Nephron progenitor cell (in vitro differentiated cells): ENCODE measurements at regions not wholly inside any gene's neighbourhood (a gene's known extent, or its start where the extent isn't known, plus 50 kb on each side); places are given as distances from the start of the nearest gene placed in this dataset.

ENCODE experiments used
- DNase-seq: peaks from one replicate; pipeline ENCODE4 v3.0.0; 2021
- H3K27ac Mint-ChIP-seq: 2 replicates; pipeline ENCODE4 v1.8.0; 2021; ENCODE audit warnings: mild to moderate bottlenecking, moderate library complexity, mixed read lengths
- H3K27me3 Mint-ChIP-seq: 2 replicates; pipeline ENCODE4 v1.8.0; 2021; ENCODE audit warnings: mild to moderate bottlenecking, low read depth, mixed read lengths; ENCODE audit not compliant: poor library complexity
- H3K36me3 Mint-ChIP-seq: 2 replicates; pipeline ENCODE4 v1.8.0; 2021; ENCODE audit warnings: low read depth, mixed read lengths
- H3K4me1 Mint-ChIP-seq: 2 replicates; pipeline ENCODE4 v1.8.0; 2021; ENCODE audit warnings: mixed read lengths
- H3K4me3 Mint-ChIP-seq: 2 replicates; pipeline ENCODE4 v1.8.0; 2021; ENCODE audit warnings: mild to moderate bottlenecking, moderate library complexity, mixed read lengths
- H3K9me3 Mint-ChIP-seq: 2 replicates; pipeline ENCODE4 v1.8.0; 2021; ENCODE audit warnings: mild to moderate bottlenecking, moderate library complexity, mixed read lengths
- CTCF ChIP-seq: fragments of 200-600 bp; sonication (generic); IDR thresholded peaks from 2 replicates; pipeline ENCODE4 v1.5.0; 2021; ENCODE audit warnings: antibody characterized with exemption

DNA sequence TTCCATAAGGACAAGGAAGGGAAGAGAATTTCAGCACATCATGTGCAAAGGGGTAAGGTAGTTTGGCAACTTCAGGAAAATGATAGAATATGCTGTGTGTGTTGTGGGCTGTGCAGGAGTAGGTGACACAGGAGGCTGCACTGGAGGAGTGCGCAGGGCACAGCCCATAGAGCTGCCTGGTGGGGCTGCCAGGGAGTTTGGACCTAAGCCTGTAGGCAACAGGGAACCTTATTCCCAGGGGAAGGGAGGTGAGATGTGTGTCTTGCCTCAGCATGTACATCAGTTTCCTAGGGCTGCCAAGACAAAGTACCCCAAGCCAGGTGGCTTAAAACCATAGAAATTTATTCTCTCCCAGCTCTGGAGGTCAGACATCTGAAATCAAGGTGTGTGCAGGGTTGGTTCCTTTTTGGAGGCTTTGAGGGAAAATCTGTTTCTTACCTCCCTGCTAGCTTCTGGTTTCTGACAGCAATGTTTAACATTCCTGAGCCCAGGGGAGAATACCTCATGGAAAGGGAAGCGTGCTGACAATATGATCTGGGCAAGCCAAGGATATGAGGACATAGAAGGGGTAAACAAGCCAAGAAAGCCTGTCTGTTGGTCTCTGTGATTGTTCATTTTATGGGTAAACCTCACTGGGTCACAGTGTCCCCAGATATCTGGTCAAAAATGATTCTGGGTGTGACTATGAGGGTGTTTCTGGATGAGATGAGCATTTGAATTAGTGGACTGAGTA lies 174.0 kb upstream of the NTF3 start:
- Mint-ChIP-seq H3K27me3 (peaks cover 18% of the 10 kb centered on the region), H3K36me3 (no peaks in the 10 kb centered on the region), H3K4me3 (no peak overlapping the region), H3K27ac (no peak overlapping the region), H3K4me1 (peaks cover 4% of the 10 kb centered on the region), H3K9me3 (peaks cover 3% of the 10 kb centered on the region)
- DNase-seq = no peak
- TF ChIP-seq CTCF = no peak

DNA sequence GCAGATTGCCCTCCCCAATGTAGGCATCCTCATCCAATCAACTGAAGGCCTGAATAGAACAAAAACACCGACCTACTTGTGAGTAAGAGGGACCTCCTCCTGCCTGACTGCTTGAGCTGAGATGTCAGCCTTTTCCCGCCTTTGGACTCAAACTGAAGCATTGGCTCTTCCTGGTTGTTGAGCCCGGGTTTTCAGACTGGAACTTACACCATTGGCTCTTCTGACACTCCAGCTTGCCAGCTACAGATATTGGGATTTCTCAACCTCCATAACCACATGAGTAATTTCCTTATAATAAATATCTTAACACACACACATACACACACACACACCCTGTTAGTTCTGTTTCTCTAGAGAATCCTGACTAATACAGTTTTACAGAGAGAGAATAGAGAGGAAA lies 173.4 kb upstream of the NTF3 start:
- Mint-ChIP-seq H3K4me3 (no peak overlapping the region), H3K27me3 (peaks cover 18% of the 10 kb centered on the region), H3K36me3 (no peaks in the 10 kb centered on the region), H3K9me3 (peaks cover 3% of the 10 kb centered on the region), H3K4me1 (peaks cover 4% of the 10 kb centered on the region), H3K27ac (no peak overlapping the region)
- TF ChIP-seq CTCF = no peak
- DNase-seq = no peak

- Mint-ChIP-seq H3K27me3 (peaks cover 18% of the 10 kb centered on the region), H3K27ac (no peak overlapping the region), H3K9me3 (peaks cover 3% of the 10 kb centered on the region), H3K36me3 (no peaks in the 10 kb centered on the region), H3K4me1 (peaks cover 4% of the 10 kb centered on the region), H3K4me3 (no peak overlapping the region)
- DNase-seq = no peak
- no peak for TF ChIP-seq CTCF
Observed at GRCh38 chr12:5258926-5259325, 173.0 kb upstream of the NTF3 start.

- no peak for TF ChIP-seq CTCF
- Mint-ChIP-seq H3K4me3 (no peak overlapping the region), H3K27me3 (peaks cover 18% of the 10 kb centered on the region), H3K27ac (no peak overlapping the region), H3K36me3 (no peaks in the 10 kb centered on the region), H3K4me1 (peaks cover 4% of the 10 kb centered on the region), H3K9me3 (peaks cover 3% of the 10 kb centered on the region)
- DNase-seq = no peak
Observed at GRCh38 chr12:5259523-5259922, 172.4 kb upstream of the NTF3 start.

DNA sequence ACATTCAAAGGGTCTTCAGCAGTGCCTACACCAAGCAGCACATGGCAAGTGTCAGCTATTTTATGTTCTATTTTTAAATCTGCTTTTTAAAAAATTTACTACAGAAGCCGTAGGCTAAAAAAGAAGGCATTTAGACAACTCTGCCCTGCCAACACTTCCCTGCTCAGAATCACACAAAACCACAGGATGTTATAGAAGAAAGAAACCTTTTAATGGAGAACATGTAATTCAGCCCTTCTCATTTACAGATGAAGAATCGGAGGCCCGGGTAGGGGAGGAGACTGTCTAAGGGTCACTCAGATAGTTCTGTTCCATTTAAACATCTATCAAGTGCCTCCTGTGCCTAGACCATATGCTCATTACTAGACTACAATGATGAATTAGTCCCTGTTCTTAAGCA lies 171.8 kb upstream of the NTF3 start:
- no peak for TF ChIP-seq CTCF
- H3K27ac Mint-ChIP-seq = no peak overlapping the region
- H3K36me3 Mint-ChIP-seq = no peaks in the 10 kb centered on the region
- peaks cover 4% of the 10 kb centered on the region for H3K4me1 Mint-ChIP-seq
- no peak for DNase-seq
- peaks cover 3% of the 10 kb centered on the region for H3K9me3 Mint-ChIP-seq
- no peak overlapping the region for H3K4me3 Mint-ChIP-seq
- H3K27me3 Mint-ChIP-seq = peaks cover 18% of the 10 kb centered on the region

- Mint-ChIP-seq H3K27ac (no peak overlapping the region), H3K4me1 (peaks cover 4% of the 10 kb centered on the region), H3K9me3 (no peaks in the 10 kb centered on the region), H3K27me3 (peaks cover 18% of the 10 kb centered on the region), H3K36me3 (no peaks in the 10 kb centered on the region), H3K4me3 (no peak overlapping the region)
- DNase-seq = no peak
- TF ChIP-seq CTCF = no peak
Observed at GRCh38 chr12:5260591-5261086, 171.3 kb upstream of the NTF3 start.
